NB4 (cell line): ENCODE measurements at regions not wholly inside any gene's neighbourhood (a gene's known extent, or its start where the extent isn't known, plus 50 kb on each side); places are given as distances from the start of the nearest gene placed in this dataset.

ENCODE experiments used
- CTCF ChIP-seq: IDR thresholded peaks from one replicate; pipeline ENCODE4 v1.5.1; 2012; ENCODE audit warnings: low read depth, low read length
- POLR2A ChIP-seq: IDR thresholded peaks from 2 replicates; pipeline ENCODE4 v1.6.1; 2011; ENCODE audit warnings: mild to moderate bottlenecking; ENCODE audit not compliant: insufficient read length; ENCODE audit errors: extremely low read depth

- TF ChIP-seq POLR2A (no peak), CTCF (no peak)
These were observed 317.4 kb upstream of the KCNH7 start for GRCh38 chr2:163155925-163156324.
